ENCODE measurements at regions not wholly inside any gene's neighbourhood (a gene's known extent, or its start where the extent isn't known, plus 50 kb on each side); places are given as distances from the start of the nearest gene placed in this dataset.
"Not testable (repeated sequence)": the region's sequence is repeated elsewhere in the genome, so short reads cannot be mapped to it uniquely, and the experiment has no call there.

DNA sequence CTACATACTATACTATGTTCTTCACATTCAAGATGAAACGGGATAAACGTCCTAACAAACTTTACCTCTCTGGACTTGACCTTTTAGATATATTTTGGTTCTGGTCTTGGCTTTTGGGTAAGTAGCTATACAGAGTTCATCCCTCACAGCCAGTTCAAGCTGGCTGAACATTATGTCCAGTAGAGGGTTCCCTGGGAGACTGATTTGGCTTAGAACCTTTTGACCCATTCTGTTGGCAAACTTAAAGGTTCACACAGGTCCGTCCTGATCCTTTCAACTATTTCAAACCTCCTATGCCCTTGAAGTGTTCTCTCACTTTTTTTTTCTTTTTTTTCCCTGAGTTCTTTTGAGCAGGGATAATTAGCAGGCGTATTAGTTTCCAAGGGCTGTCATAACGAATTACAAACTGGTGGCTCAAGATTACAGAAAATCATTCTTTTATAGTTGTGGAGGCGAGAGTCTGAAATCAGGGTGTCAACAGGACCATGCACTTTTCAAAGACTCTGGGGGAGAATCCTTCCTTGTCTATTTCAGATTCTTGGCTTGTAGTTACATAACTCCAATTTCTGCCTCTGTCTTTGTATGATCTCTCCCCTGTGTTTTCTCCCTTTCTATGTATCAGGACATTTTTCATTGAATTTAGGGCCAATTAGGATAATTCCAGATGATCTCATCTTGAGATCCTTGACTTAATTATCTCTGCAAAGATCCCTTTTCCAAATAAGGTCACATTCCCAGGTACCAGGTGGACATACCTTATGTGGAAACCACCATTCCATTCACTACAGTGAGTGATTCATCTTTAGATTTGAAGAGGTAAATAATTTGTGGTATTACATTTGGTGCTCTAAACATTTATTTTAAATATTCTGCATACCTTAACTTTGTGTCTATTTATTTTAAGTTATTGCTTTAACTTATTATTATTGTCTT, 257.4 kb upstream of the USP25 start:
- Histone ChIP-seq H3K27me3 (no peaks in the 10 kb centered on the region), H3K4me3 (no peak overlapping the region), H3K4me1 (no peaks in the 10 kb centered on the region), H3K9me3 (no peaks in the 10 kb centered on the region), H3K27ac (no peak overlapping the region), H3K36me3 (no peaks in the 10 kb centered on the region)
- no peak for DNase-seq
- intact Hi-C loops (cut with DNase I), result no loop called here
- TF ChIP-seq EP300 (IDR thresholded peaks at IDR 0.05) (no peak), POLR2A (IDR thresholded peaks at IDR 0.05) (no peak), POLR2AphosphoS5 (IDR thresholded peaks at IDR 0.05) (no peak)
- TF ChIP-seq, protein P1, sequence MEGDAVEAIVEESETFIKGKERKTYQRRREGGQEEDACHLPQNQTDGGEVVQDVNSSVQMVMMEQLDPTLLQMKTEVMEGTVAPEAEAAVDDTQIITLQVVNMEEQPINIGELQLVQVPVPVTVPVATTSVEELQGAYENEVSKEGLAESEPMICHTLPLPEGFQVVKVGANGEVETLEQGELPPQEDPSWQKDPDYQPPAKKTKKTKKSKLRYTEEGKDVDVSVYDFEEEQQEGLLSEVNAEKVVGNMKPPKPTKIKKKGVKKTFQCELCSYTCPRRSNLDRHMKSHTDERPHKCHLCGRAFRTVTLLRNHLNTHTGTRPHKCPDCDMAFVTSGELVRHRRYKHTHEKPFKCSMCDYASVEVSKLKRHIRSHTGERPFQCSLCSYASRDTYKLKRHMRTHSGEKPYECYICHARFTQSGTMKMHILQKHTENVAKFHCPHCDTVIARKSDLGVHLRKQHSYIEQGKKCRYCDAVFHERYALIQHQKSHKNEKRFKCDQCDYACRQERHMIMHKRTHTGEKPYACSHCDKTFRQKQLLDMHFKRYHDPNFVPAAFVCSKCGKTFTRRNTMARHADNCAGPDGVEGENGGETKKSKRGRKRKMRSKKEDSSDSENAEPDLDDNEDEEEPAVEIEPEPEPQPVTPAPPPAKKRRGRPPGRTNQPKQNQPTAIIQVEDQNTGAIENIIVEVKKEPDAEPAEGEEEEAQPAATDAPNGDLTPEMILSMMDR (IDR thresholded peaks at IDR 0.05), result no peak
- WGBS, 2 donors, result 93 to 94% methylated on average over 6 of the region's 6 CpGs

DNA sequence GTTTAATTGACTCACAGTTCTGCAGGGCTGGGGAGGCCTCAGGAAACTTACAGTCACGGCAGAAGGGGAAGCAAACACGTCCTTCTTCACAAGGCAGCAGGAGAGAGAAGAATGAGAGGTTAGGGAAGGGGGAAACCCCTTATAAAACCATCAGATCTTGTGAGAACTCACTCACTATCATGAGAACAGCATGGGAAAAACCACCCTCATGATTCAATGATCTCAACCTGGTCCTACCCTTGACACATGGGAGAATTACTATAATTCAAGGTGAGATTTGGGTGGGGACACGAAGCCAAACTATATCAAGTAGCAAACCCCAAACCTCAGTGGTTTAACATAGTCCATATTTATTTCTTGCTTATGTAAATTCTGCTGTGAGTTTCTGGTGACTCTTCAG, 252.0 kb upstream of the USP25 start:
- WGBS, 2 donors, result 83 to 87% methylated on average over 3 of the region's 3 CpGs
- H3K4me3 ChIP-seq; H3K27me3 ChIP-seq; intact Hi-C loops (cut with DNase I); H3K36me3 ChIP-seq; DNase-seq; H3K4me1 ChIP-seq; H3K27ac ChIP-seq; H3K9me3 ChIP-seq: not testable (repeated sequence)

DNA sequence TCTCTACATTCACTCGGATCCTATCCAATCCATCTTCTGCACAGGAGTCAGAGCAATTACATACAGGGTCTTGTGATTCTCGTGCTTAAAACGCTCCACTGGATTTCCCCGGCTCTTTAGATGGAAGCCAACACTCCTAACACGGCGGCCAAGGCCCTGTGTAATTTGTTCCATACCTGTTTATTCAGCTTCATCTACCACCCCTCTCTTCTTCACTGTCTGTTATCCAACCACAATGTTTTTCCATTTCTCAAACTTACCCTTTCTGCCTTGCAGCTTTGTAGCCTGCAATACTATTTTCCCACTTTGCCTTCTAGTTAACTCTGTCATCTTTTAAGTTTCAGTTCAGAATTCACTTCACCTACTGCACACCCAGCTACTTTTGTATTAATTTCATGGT, 249.6 kb upstream of the USP25 start:
- no peak for DNase-seq
- peaks cover 0 to 6% (median 0%) of the 10 kb centered on the region in 4 donors for H3K4me1 ChIP-seq
- no peak overlapping the region for H3K4me3 ChIP-seq
- no peaks in the 10 kb centered on the region for H3K36me3 ChIP-seq
- WGBS, 2 donors, result 89 to 94% methylated on average over 6 of the region's 6 CpGs
- no peaks in the 10 kb centered on the region for H3K27me3 ChIP-seq
- TF ChIP-seq EP300 (IDR thresholded peaks at IDR 0.05), result no peak
- TF ChIP-seq, protein P1 (IDR thresholded peaks at IDR 0.05), result no peak
- no peak for TF ChIP-seq POLR2AphosphoS5 (IDR thresholded peaks at IDR 0.05)
- TF ChIP-seq POLR2A (IDR thresholded peaks at IDR 0.05), result no peak
- intact Hi-C loops (cut with DNase I), result loop anchor here (5.0 kb wide), 3 partner anchors 418 to 1223 kb away; partner anchors contain the start of gene NRIP1
- peaks cover 0 to 3% (median 0%) of the 10 kb centered on the region in 4 donors for H3K9me3 ChIP-seq
- no peak overlapping the region for H3K27ac ChIP-seq

DNA sequence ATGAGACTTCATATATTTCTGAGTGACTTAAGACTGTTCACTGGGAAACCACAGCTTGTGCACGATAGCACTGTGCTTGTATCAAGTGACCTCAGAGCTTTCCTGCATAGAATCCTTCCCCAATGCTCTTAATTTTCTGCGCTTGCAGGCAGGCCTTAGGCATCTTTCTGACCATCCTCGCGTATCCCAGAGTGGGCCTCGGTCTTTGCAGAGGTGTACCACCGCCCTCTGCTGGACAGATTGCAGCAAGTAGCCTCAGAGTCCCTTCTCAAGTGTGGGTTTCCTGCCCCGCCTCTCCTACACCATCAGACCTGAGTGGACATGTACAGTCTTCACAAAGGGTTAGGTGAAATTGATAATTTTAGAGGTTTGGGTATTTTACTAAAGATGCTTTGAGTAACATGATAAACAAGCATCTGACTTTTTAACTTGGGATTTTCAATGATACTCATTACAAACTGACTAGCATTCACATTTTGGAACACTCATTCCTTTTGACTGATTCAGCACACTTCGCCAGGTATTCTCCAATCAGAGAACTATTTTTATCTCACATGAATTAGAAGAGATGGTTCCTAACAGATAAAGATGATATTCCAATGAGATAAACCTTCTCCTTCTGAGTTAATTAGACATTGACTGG, 246.5 kb upstream of the USP25 start:
- no peaks in the 10 kb centered on the region for H3K36me3 ChIP-seq
- intact Hi-C loops (cut with DNase I), result loop anchor here (1.0 to 5.0 kb wide), 4 partner anchors 421 to 1226 kb away; partner anchors contain the start of gene NRIP1
- WGBS, 2 donors, result 14 to 15% methylated on average over 8 of the region's 8 CpGs
- TF ChIP-seq EP300 (IDR thresholded peaks at IDR 0.05), result no peak
- TF ChIP-seq, protein P1 (IDR thresholded peaks at IDR 0.05), result peak; percentile 79 to 92 (median 85)
- no peak overlapping the region for H3K4me3 ChIP-seq
- DNase-seq, result peak; percentile 94
- no peak overlapping the region for H3K27ac ChIP-seq
- no peaks in the 10 kb centered on the region for H3K9me3 ChIP-seq
- H3K4me1 ChIP-seq, result peaks cover 0 to 6% (median 0%) of the 10 kb centered on the region in 4 donors
- no peaks in the 10 kb centered on the region for H3K27me3 ChIP-seq

DNA sequence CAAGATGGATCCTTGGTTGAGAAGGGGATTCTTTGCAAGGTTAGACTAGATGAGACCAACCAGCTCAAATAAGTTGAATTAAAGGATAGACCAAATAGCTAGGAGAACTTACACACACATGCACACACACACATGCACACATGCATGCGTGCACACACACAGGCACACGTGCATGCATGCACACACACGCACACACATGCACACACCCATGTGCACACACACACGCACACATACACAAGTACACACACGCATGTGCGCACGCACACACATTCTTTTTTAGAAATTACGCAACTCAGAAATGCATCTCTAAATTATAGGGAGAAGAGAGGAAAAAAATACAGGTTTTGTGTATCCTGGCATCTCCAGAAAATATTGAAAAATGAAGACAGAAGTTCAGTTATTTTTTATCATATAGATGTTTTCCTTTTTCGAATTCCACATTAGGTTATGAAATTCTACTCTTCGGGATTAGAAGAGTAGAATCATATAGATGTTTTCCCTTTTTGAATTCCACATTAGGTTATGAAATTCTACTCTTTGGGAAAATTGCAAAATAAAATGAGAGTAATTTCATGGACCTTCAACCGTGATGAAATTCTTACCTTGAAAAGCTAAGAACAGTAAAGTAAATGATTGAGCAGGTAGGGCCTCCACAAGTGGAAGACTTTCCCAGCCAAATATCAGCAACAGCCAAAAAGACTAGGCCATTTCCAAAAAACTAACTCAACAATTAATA, 243.2 kb upstream of the USP25 start:
- intact Hi-C loops (cut with DNase I), result no loop called here
- 92 to 94% methylated on average over 11 of the region's 11 CpGs for WGBS, 2 donors

More for the DNA sequence above, 243.2 kb upstream of the USP25 start:
- DNase-seq, result no peak
- no peaks in the 10 kb centered on the region for H3K27me3 ChIP-seq
- no peaks in the 10 kb centered on the region for H3K36me3 ChIP-seq
- H3K4me1 ChIP-seq, result peaks cover 0 to 6% (median 0%) of the 10 kb centered on the region in 4 donors
- TF ChIP-seq POLR2A (IDR thresholded peaks at IDR 0.05) (no peak), POLR2AphosphoS5 (IDR thresholded peaks at IDR 0.05) (no peak), EP300 (IDR thresholded peaks at IDR 0.05) (no peak)
- TF ChIP-seq, protein P1 (IDR thresholded peaks at IDR 0.05), result no peak
- H3K9me3 ChIP-seq, result no peaks in the 10 kb centered on the region
- no peak overlapping the region for H3K27ac ChIP-seq
- no peak overlapping the region for H3K4me3 ChIP-seq
